ENCODE measurements at regions not wholly inside any gene's neighbourhood (a gene's known extent, or its start where the extent isn't known, plus 50 kb on each side); places are given as distances from the start of the nearest gene placed in this dataset.

DNA sequence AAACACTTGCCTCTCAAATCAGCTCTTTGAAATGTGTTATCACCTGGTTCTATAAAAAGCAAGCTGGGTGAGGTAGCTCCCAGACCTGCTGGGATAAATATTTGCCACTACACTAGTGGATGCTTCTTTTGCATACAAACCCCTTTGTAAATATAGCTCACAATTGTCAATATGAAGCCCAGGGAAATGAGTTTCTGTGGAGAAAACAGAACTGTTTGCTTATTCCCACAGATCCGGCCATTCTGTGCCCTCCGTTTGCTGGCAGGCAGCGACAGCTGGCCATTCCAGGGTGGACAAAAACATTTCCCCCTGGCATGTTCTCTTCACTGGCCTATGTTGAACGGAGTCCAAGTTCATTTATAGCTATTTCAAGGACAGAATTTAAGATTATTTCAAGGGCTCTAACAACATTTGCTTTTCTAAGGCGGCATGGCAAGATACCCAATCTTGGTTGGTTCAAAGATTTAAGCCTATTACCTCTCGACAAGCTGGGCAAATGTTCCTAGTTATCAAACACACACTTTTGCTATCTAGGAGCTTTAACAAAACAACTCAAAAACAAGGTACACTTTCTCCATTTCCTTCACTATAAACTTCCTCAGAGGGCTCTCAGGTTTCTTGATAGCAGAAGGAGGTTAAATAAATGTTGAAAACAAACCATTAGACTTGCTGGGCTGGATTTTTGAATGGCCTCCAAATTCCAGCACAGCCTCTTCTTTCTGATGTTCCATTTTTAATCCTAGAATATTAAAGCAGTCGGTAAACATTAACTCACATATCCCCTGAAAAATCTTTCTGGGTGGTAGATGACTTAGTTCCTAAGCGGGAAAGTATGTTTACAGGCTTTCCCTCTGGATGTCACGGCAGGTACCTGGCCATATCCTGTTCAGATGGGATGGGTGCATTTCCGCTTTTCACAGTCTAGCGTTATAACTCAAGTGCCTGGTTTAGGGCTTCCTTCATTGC lies 332.3 kb downstream of the PLK2 start:
- H3K9me2 ChIP-seq: no peaks in the 10 kb centered on the region
- no peaks in the 10 kb centered on the region for H3F3A ChIP-seq (replicated peaks; ENCODE audit: insufficient read depth)
- ChIA-PET CTCF (interaction anchor here (0.6 to 1.7 kb wide), 3 partner anchors 9 to 71 kb away, joined by 3 to 4 read pairs (median 3); no protein-coding TSS in a partner anchor), POLR2A (interaction anchor here (0.6 kb wide), 1 partner anchor 28 kb away, joined by 3 read pairs; no protein-coding TSS in a partner anchor)
- H3K9me3 ChIP-seq: no peaks in the 10 kb centered on the region
- H4K20me1 ChIP-seq (ENCODE audit: insufficient read depth): no peaks in the 10 kb centered on the region
- DNase-seq: no peak
- H3K9ac ChIP-seq: no peak overlapping the region
- no peaks in the 10 kb centered on the region for H3K79me2 ChIP-seq (ENCODE audit: insufficient read depth)
- H3K4me1 ChIP-seq (ENCODE audit: control insufficient read depth in 1 of 2, insufficient read depth in 2 of 2, low read depth in 1 of 2, low read length in 1 of 2): peaks cover 0 to 2% of the 10 kb centered on the region in 2 experiments; a peak in 2 of 4 replicates
- no peaks in the 10 kb centered on the region for H3K27me3 ChIP-seq (ENCODE audit: insufficient read depth)
- H2AFZ ChIP-seq (ENCODE audit: low read depth): no peak overlapping the region
- WGBS (ENCODE audit: low lambda C conversion rate): 84% methylated on average over 11 of the region's 11 CpGs
- TF ChIP-seq SMC3 (IDR thresholded peaks at IDR 0.05; ENCODE audit: low read depth, low read length) (no peak), TAF1 (IDR thresholded peaks at IDR 0.05; ENCODE audit: borderline replicate concordance, low read depth, low read length) (no peak), TCF12 (IDR thresholded peaks at IDR 0.05) (no peak), CHD2 (IDR thresholded peaks at IDR 0.05; ENCODE audit: low read length, partially characterized antibody) (no peak), FOXJ3 (CRISPR knock-in tag; IDR thresholded peaks at IDR 0.05) (no peak), RAD21 (IDR thresholded peaks at IDR 0.05; ENCODE audit: low read length) (no peak), JUND (IDR thresholded peaks at IDR 0.05) (no peak), MEF2A (IDR thresholded peaks at IDR 0.05; ENCODE audit: borderline replicate concordance, low read depth) (no peak), NFIC (IDR thresholded peaks at IDR 0.05; ENCODE audit: borderline replicate concordance) (no peak)
- TF ChIP-seq, protein P1, sequence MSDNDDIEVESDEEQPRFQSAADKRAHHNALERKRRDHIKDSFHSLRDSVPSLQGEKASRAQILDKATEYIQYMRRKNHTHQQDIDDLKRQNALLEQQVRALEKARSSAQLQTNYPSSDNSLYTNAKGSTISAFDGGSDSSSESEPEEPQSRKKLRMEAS (IDR thresholded peaks at IDR 0.05; ENCODE audit: low read depth): no peak
- TF ChIP-seq, protein P2, sequence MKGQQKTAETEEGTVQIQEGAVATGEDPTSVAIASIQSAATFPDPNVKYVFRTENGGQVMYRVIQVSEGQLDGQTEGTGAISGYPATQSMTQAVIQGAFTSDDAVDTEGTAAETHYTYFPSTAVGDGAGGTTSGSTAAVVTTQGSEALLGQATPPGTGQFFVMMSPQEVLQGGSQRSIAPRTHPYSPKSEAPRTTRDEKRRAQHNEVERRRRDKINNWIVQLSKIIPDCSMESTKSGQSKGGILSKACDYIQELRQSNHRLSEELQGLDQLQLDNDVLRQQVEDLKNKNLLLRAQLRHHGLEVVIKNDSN (IDR thresholded peaks at IDR 0.05; ENCODE audit: borderline replicate concordance, low read depth): no peak
- TF ChIP-seq, protein P3, sequence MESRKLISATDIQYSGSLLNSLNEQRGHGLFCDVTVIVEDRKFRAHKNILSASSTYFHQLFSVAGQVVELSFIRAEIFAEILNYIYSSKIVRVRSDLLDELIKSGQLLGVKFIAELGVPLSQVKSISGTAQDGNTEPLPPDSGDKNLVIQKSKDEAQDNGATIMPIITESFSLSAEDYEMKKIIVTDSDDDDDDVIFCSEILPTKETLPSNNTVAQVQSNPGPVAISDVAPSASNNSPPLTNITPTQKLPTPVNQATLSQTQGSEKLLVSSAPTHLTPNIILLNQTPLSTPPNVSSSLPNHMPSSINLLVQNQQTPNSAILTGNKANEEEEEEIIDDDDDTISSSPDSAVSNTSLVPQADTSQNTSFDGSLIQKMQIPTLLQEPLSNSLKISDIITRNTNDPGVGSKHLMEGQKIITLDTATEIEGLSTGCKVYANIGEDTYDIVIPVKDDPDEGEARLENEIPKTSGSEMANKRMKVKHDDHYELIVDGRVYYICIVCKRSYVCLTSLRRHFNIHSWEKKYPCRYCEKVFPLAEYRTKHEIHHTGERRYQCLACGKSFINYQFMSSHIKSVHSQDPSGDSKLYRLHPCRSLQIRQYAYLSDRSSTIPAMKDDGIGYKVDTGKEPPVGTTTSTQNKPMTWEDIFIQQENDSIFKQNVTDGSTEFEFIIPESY (IDR thresholded peaks at IDR 0.05; ENCODE audit: borderline replicate concordance, low read depth): no peak
- TF ChIP-seq, protein P4, sequence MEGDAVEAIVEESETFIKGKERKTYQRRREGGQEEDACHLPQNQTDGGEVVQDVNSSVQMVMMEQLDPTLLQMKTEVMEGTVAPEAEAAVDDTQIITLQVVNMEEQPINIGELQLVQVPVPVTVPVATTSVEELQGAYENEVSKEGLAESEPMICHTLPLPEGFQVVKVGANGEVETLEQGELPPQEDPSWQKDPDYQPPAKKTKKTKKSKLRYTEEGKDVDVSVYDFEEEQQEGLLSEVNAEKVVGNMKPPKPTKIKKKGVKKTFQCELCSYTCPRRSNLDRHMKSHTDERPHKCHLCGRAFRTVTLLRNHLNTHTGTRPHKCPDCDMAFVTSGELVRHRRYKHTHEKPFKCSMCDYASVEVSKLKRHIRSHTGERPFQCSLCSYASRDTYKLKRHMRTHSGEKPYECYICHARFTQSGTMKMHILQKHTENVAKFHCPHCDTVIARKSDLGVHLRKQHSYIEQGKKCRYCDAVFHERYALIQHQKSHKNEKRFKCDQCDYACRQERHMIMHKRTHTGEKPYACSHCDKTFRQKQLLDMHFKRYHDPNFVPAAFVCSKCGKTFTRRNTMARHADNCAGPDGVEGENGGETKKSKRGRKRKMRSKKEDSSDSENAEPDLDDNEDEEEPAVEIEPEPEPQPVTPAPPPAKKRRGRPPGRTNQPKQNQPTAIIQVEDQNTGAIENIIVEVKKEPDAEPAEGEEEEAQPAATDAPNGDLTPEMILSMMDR (IDR thresholded peaks at IDR 0.05): no peak
- no peak overlapping the region for H3K27ac ChIP-seq (ENCODE audit: low read depth in 2 of 2, low read length in 1 of 2)
- H3K4me3 ChIP-seq (ENCODE audit: low read depth in 2 of 2, low read length in 1 of 2): no peak overlapping the region
- H3K36me3 ChIP-seq (replicated peaks in 1 of 2; ENCODE audit: control insufficient read depth in 1 of 2, insufficient read depth in 2 of 2, low read length in 1 of 2): no peaks in the 10 kb centered on the region
- H3K4me2 ChIP-seq: no peak overlapping the region
